ENCODE measurements at regions not wholly inside any gene's neighbourhood (a gene's known extent, or its start where the extent isn't known, plus 50 kb on each side); places are given as distances from the start of the nearest gene placed in this dataset.

DNA sequence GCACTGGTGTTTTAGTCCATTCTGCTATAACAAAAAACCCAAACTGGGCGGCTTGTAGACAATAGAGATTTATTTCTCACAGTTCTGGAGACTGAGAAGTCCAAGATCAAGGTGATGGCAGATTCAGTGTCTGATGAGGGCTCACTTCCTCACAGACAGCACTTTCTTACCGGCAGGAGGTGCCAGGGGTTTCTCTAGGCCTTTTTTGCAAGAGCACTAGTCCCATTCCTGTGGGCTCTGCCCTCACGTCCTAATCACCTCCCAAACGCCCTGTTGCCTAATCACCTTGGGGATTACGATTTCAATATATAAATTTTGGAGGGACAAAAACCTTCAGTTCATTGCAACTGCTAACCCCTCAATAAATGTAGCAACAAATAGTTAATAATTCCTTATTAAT lies 140.0 kb upstream of the SGK1 start:
- no peaks in the 10 kb centered on the region for H3K36me3 ChIP-seq (ENCODE audit: control insufficient read depth in 2 of 4, insufficient read depth in 4 of 4, low read length in 3 of 4)
- H3K79me2 ChIP-seq (ENCODE audit: control insufficient read depth in 1 of 2, insufficient read depth in 2 of 2, low read length in 2 of 2) = no peaks in the 10 kb centered on the region
- H3K4me1 ChIP-seq (replicated peaks in 1 of 4; ENCODE audit: control insufficient read depth in 3 of 4, insufficient read depth in 4 of 4, low read length in 3 of 4) = peaks cover 0 to 11% (median 10%) of the 10 kb centered on the region in 4 experiments; a peak in 3 of 7 replicates
- H3K23me2 ChIP-seq (ENCODE audit: low read depth, low read length) = no peaks in the 10 kb centered on the region
- H2BK12ac ChIP-seq (ENCODE audit: low read depth, low read length) = no peak overlapping the region
- H2AK5ac ChIP-seq (ENCODE audit: low read depth, low read length) = no peak overlapping the region
- H2BK120ac ChIP-seq (replicated peaks; ENCODE audit: low read depth, low read length) = no peak overlapping the region
- H3K18ac ChIP-seq (ENCODE audit: extremely low read depth, low read length) = no peak overlapping the region
- no peak for DNase-seq (ENCODE audit: low read depth in 1 of 2, low spot score in 2 of 2)
- H3K79me1 ChIP-seq (ENCODE audit: low read depth, low read length) = no peaks in the 10 kb centered on the region
- H3K4me3 ChIP-seq (ENCODE audit: extremely low read depth in 1 of 4, insufficient read depth in 2 of 4, low read depth in 3 of 4, low read length in 4 of 4) = no peak overlapping the region
- no peak overlapping the region for H2BK20ac ChIP-seq (ENCODE audit: low read length)
- FAIRE-seq = no peak
- no peak overlapping the region for H3K56ac ChIP-seq (replicated peaks; ENCODE audit: insufficient read length, low read depth, low read length)
- H4K8ac ChIP-seq (ENCODE audit: extremely low read depth, insufficient read depth, low read length) = no peak overlapping the region
- no peak overlapping the region for H2BK5ac ChIP-seq (ENCODE audit: low read depth, low read length)
- ChIA-PET POLR2A (ENCODE audit: partially characterized antibody) (interaction anchor here (1.4 kb wide), 1 partner anchor 9 kb away, joined by 4 read pairs; no protein-coding TSS in a partner anchor), CTCF (ENCODE audit: partially characterized antibody) (interaction anchor here (0.9 to 1.7 kb wide), 4 partner anchors 16 to 148 kb away, joined by 3 to 4 read pairs (median 3); no protein-coding TSS in a partner anchor)
- no peak overlapping the region for H3K23ac ChIP-seq (ENCODE audit: insufficient read length)
- H3K14ac ChIP-seq (ENCODE audit: insufficient read length) = no peak overlapping the region
- no peak overlapping the region for H3K27ac ChIP-seq (ENCODE audit: low read depth, low read length)
- no peaks in the 10 kb centered on the region for H3K9me3 ChIP-seq (ENCODE audit: insufficient read depth in 2 of 2, low read depth in 1 of 2, low read length in 1 of 2)
- H2BK15ac ChIP-seq (ENCODE audit: low read length) = no peak overlapping the region
- no peak overlapping the region for H4K5ac ChIP-seq (ENCODE audit: insufficient read length, low read depth, low read length)
- no peaks in the 10 kb centered on the region for H4K20me1 ChIP-seq (replicated peaks in 1 of 2; ENCODE audit: control insufficient read depth in 1 of 2, insufficient read depth in 2 of 2, low read length in 2 of 2)
- H3K4ac ChIP-seq (replicated peaks; ENCODE audit: insufficient read length, low read depth, low read length) = no peak overlapping the region
- no peaks in the 10 kb centered on the region for H3K27me3 ChIP-seq (replicated peaks in 1 of 4; ENCODE audit: control insufficient read depth in 3 of 4, extremely low read depth in 1 of 4, insufficient read depth in 3 of 4, low read length in 3 of 4)
- H2AFZ ChIP-seq (ENCODE audit: low read length) = no peak overlapping the region
- WGBS, 2 experiments (ENCODE audit: extremely low coverage in 1 of 2, insufficient coverage in 1 of 2, insufficient read length in 1 of 2, insufficient replicate concordance in 2 of 2, low coverage in 1 of 2, low lambda C conversion rate in 2 of 2, missing lambda C conversion rate in 1 of 2) = 83% methylated on average over 5 of the region's 5 CpGs; no CpG with 5 or more reads in 1 of the 2 experiments
- H4K91ac ChIP-seq (replicated peaks; ENCODE audit: insufficient read length, low read length) = no peak overlapping the region
- H3K4me2 ChIP-seq (ENCODE audit: insufficient read depth in 1 of 2, low read depth in 2 of 2, low read length in 2 of 2) = no peak overlapping the region
- H3K9ac ChIP-seq (replicated peaks in 1 of 4; ENCODE audit: extremely low read depth in 1 of 4, low read depth in 3 of 4, low read length in 3 of 4) = no peak overlapping the region
- no peak for TF ChIP-seq SRF (IDR thresholded peaks at IDR 0.05; ENCODE audit: low read depth, low read length)
- no peak for TF ChIP-seq POLR2A (IDR thresholded peaks at IDR 0.05; ENCODE audit: control extremely low read depth in 1 of 2, low read depth in 2 of 2, low read length in 2 of 2)
- TF ChIP-seq, protein P1, sequence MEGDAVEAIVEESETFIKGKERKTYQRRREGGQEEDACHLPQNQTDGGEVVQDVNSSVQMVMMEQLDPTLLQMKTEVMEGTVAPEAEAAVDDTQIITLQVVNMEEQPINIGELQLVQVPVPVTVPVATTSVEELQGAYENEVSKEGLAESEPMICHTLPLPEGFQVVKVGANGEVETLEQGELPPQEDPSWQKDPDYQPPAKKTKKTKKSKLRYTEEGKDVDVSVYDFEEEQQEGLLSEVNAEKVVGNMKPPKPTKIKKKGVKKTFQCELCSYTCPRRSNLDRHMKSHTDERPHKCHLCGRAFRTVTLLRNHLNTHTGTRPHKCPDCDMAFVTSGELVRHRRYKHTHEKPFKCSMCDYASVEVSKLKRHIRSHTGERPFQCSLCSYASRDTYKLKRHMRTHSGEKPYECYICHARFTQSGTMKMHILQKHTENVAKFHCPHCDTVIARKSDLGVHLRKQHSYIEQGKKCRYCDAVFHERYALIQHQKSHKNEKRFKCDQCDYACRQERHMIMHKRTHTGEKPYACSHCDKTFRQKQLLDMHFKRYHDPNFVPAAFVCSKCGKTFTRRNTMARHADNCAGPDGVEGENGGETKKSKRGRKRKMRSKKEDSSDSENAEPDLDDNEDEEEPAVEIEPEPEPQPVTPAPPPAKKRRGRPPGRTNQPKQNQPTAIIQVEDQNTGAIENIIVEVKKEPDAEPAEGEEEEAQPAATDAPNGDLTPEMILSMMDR (IDR thresholded peaks at IDR 0.05; ENCODE audit: control extremely low read depth in 1 of 3, insufficient read depth in 1 of 3, low read depth in 1 of 3, low read length in 3 of 3) = peak; percentile 22 to 36 (median 33); a peak in 3 of 4 replicates
- peak; percentile 51 to 60 for TF ChIP-seq RAD21 (IDR thresholded peaks at IDR 0.05 in 1 of 2, conservative IDR thresholded peaks at IDR 0.05 in 1 of 2; ENCODE audit: low read depth in 2 of 2, low read length in 2 of 2)
- no peak for TF ChIP-seq YY1 (IDR thresholded peaks at IDR 0.05; ENCODE audit: low read depth, low read length)
- peak; percentile 56; the same call in 1 of the 2 replicates for TF ChIP-seq CEBPB (IDR thresholded peaks at IDR 0.05; ENCODE audit: low read depth, low read length)
- no peak for TF ChIP-seq SIN3A (conservative IDR thresholded peaks at IDR 0.05 in 1 of 2, IDR thresholded peaks at IDR 0.05 in 1 of 2; ENCODE audit: low read depth in 1 of 2, low read length in 2 of 2)
- no peak for TF ChIP-seq TBP (IDR thresholded peaks at IDR 0.05; ENCODE audit: low read depth, low read length)
- TF ChIP-seq TCF12 (IDR thresholded peaks at IDR 0.05; ENCODE audit: low read depth, low read length) = no peak
